Stimulated activated CD8-positive, alpha-beta memory T cell treated with anti-CD3 and anti-CD28 coated beads, Interleukin-15, amount 100 ng/mL, for 24 hours (primary cell): ENCODE measurements at regions not wholly inside any gene's neighbourhood (a gene's known extent, or its start where the extent isn't known, plus 50 kb on each side); places are given as distances from the start of the nearest gene placed in this dataset.
"Not testable (repeated sequence)": the region's sequence is repeated elsewhere in the genome, so short reads cannot be mapped to it uniquely, and the experiment has no call there.

Experiments used
- DNase-seq: peaks from one replicate; pipeline ENCODE4 v3.0.0-alpha.2; 2020; ENCODE audit warnings: low read depth

DNA sequence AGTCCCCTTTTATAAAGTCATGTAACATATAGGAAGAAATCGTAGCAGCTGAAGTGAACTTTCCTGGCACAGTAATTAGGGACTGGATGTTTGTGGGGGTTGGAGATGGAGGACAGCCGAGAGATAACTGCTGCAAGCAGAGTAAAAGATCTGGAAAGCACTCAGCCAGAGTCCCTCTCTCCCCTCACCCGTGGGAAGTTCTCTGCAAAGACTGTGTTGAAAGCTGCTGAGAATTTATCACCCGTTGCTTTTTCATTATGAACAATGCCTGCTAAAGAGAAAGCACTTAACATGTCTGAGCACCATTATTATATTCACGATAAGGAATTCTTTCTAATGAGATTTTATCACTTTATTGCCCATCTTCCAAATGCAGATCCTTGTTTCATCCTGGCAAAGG, 248.8 kb downstream of the SHOX2 start:
- no peak for DNase-seq

GRCh38 chr3:157856078-157856939, 249.9 kb downstream of the SHOX2 start:
- no peak for DNase-seq

- DNase-seq = not testable (repeated sequence)
These were observed 260.4 kb downstream of the SHOX2 start for GRCh38 chr3:157845839-157846238.

GRCh38 chr3:157844800-157845565, 261.2 kb downstream of the SHOX2 start:
- no peak for DNase-seq

- no peak for DNase-seq
These were observed 262.0 kb downstream of the SHOX2 start for GRCh38 chr3:157844216-157844615.

DNA sequence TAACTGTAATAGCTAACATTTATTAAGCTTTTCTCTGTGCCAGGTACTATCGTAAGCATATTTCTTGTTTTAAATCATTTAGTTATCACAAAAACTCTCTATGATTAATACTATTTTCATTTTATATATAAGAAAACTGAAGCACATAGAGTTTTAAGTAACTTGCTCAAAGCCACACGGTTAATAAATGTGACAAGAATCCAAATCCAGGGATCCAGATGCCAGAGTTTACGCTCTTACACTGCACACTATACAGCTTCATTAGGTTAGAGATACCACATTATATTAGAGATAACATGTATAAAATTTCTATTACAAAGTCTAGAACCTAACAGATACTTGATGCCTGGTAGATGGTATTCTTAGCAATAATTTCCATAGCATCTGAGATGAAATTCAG, 265.2 kb downstream of the SHOX2 start:
- no peak for DNase-seq

DNA sequence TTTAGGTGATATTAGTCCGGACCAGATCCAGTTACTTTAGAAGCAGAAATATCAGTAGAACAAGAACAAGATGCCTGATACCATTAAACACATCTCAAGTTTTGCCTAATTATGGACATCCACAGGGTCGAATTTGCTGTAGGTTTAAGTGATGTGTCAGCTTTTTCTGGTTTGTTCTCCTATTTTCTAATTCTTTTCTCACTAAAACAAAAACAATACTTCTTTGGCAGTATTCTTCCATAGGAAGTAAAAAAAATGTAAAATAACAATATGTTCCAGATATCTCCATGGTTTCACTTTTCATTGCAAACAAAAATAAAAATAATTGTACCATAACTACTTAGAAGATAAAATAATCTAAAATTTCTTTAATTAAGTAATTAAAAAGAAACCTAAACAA, 265.7 kb downstream of the SHOX2 start:
- DNase-seq = no peak

DNA sequence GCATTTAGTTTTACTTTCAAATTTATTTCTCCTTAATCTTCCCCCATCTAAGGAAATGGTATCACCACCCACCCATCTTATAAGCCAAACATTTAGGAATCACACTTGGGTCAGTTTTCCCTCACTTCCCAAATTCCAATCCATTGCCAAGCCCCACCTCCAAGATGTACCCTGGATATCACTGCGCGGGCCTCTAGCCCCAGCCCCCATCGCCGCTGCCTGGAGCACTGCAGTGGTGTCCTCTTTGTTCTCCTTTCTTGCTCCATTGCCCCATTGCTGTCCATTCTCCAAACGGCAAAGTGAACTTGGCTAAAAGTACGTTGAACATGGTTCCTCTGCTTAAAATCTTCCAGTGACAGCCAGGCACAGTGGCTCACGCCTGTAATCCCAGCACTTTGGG, 267.8 kb downstream of the SHOX2 start:
- DNase-seq = no peak

DNA sequence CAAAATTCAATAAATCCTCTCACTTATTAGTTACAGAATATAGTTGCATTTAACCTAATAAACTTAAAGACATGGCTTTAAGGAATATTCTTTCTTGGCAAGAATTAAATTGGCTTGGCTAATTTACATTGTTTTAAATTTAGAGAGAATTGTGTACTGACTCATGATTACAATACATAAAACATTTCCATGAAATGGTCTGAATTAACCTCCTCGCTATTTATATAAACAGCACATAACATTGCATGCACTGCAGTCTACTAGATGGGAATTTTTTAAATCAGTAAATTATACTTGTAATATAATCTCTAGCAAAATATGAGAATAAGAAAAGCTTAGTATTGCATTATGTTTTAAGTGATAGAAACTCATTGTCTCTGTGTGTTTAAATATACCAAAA, 268.9 kb downstream of the SHOX2 start:
- DNase-seq = no peak

- no peak for DNase-seq
These were observed 270.2 kb downstream of the SHOX2 start for GRCh38 chr3:157836022-157836421.

DNA sequence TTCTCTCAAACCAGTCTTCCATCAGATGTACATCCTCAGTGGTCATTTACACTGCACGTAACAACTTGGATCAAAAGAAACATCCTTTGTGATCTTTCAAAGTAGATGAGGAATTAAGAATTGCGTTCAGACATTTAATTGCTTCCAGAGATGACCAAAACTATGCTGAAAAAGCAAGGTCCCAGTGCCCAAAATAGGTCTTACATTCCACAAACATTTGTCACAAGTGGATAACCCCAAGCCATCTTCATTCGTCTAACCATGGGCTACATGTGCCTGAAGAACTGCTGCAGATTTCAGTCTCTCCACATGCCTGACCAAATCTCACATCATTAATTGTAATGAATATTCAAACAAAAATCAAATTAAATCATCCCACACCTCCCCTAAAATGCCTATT, 273.6 kb downstream of the SHOX2 start:
- DNase-seq = no peak

GRCh38 chr3:157830556-157831236, 275.5 kb downstream of the SHOX2 start:
- no peak for DNase-seq

GRCh38 chr3:157829786-157830185, 276.4 kb downstream of the SHOX2 start:
- no peak for DNase-seq

GRCh38 chr3:157824281-157824680, 281.9 kb downstream of the SHOX2 start:
- DNase-seq = no peak

GRCh38 chr3:157823050-157823449, 283.2 kb downstream of the SHOX2 start:
- no peak for DNase-seq

DNA sequence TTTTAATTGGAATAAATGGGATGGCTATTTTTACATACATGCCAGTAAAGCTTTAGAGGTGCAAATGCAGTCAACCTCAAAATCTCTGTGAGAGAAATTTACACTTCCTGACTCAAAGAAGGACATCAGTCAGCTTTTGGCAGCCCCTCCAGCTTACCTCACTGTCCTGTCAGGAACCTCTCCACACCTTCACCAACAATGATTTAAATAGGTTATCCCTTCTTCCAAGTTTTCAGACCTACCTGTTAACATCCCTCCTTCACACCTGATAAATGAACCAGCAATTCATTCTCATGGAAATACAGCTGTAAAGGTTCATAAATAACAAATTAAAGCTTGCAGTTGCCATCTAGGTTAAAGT, 286.1 kb downstream of the SHOX2 start:
- DNase-seq = no peak

- no peak for DNase-seq
These were observed 286.7 kb downstream of the SHOX2 start for GRCh38 chr3:157819270-157820156.

DNA sequence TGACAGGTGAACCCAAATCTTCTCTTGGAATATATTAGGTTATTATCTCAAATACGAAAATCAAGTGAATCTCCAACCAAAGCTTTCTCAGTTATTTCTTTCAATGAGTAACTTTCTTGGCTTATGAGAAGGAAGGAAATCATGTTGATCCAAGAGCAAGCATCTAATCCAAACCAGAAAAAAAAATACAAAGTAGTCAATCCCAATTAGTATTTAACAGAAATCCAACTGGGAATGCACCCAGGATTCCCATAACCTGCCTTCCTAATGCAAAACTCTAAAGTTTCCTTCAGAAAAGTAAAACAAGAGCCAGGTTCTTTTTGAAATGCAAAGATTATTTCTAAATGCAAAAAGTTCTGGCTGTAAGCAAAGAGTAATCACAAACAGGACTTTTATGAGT, 289.3 kb downstream of the SHOX2 start:
- DNase-seq = no peak

- no peak for DNase-seq
These were observed 289.9 kb downstream of the SHOX2 start for GRCh38 chr3:157816296-157816695.

GRCh38 chr3:157815739-157816138, 290.5 kb downstream of the SHOX2 start:
- DNase-seq = no peak

GRCh38 chr3:157810924-157811718, 295.1 kb downstream of the SHOX2 start:
- DNase-seq = no peak
